Suprapubic skin (tissue), 2 donors: ENCODE measurements at regions not wholly inside any gene's neighbourhood (a gene's known extent, or its start where the extent isn't known, plus 50 kb on each side); places are given as distances from the start of the nearest gene placed in this dataset.

Source experiments
- EP300 ChIP-seq: sonication (generic); formaldehyde crosslinking; IDR thresholded peaks from one replicate; pipeline ENCODE4 v1.6.1; 2017; ENCODE audit warnings: antibody characterized with exemption
- POLR2A ChIP-seq, 2 donors: fragments of 450-650 bp; IDR thresholded peaks; one replicate each; pipeline ENCODE4 v1.6.1; 2017; ENCODE audit warnings: antibody characterized with exemption in 2 of 2, mild to moderate bottlenecking in 2 of 2, moderate library complexity in 2 of 2

DNA sequence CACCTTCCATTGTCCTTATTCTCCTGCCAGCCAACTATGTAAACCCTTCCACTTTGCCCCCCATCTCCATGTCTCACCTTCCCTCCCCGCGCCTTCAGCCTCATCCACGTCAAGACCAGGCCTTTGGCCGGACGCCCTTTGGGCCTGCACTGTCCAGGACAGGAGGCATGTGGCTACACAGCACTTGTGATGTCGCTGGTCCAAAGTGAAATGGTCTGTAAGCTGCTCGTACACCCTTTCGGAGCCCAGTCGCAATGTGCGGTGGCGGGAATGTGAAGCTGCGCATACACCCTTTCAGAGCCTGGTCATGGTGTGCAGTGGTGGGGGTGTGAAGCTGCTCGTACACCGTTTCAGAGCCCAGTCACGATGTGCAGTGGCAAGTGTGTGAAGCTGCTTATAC lies 247.9 kb upstream of the RGS6 start:
- TF ChIP-seq EP300 (no peak), POLR2A (IDR thresholded peaks at IDR 0.05) (no peak)
